ENCODE measurements at regions not wholly inside any gene's neighbourhood (a gene's known extent, or its start where the extent isn't known, plus 50 kb on each side); places are given as distances from the start of the nearest gene placed in this dataset.

GRCh38 chr5:9927106-9927505 is 297.0 kb upstream of the TAS2R1 start:
- no peak overlapping the region for H4K5ac ChIP-seq (ENCODE audit: insufficient read length, low read depth, low read length)
- no peak overlapping the region for H3K27ac Mint-ChIP-seq
- DNase-seq: no peak

More at GRCh38 chr5:9927106-9927505, 297.0 kb upstream of the TAS2R1 start:
- Mint-ChIP-seq H3K27me3 (ENCODE audit: low read depth) (peaks cover 27% of the 10 kb centered on the region), H3K4me1 (peaks cover 21 to 27% of the 10 kb centered on the region in 2 experiments), H3K4me3 (no peak overlapping the region), H3K36me3 (ENCODE audit: insufficient read depth in 1 of 3, low read depth in 3 of 3) (peaks cover 15 to 22% (median 16%) of the 10 kb centered on the region in 3 experiments), H3K9me3 (peaks cover 22% of the 10 kb centered on the region in 2 experiments)
- no CpG with 5 or more reads among the region's 1 CpG for WGBS (ENCODE audit: extremely low coverage, insufficient read length, low lambda C conversion rate)
- no peak overlapping the region for H2AK5ac ChIP-seq (ENCODE audit: insufficient read length, low read length)
- no peak overlapping the region for H3K4me2 ChIP-seq (ENCODE audit: insufficient read depth, insufficient read length, low read length)
- H3K27ac ChIP-seq (ENCODE audit: insufficient read length, low read depth, low read length): no peak overlapping the region
- H3K23ac ChIP-seq (ENCODE audit: insufficient read length, low read depth, low read length): no peak overlapping the region
- no peak for TF ChIP-seq CTCF (conservative IDR thresholded peaks at IDR 0.05)
- no peak overlapping the region for H3K4ac ChIP-seq (ENCODE audit: low read depth, low read length)
- H2AFZ ChIP-seq (ENCODE audit: low read length): no peak overlapping the region
- H3K9ac ChIP-seq (ENCODE audit: extremely low read depth, insufficient read length, low read length): no peak overlapping the region
- no peak overlapping the region for H3K18ac ChIP-seq (ENCODE audit: insufficient read length, low read depth, low read length)
- no peaks in the 10 kb centered on the region for H3K9me3 ChIP-seq (ENCODE audit: control insufficient read depth, low read depth, low read length)
- no peaks in the 10 kb centered on the region for H3K23me2 ChIP-seq (ENCODE audit: insufficient read length, low read depth, low read length, poor library complexity, severe bottlenecking)
- no peak overlapping the region for H4K91ac ChIP-seq (ENCODE audit: insufficient read length, low read depth, low read length)
- H4K20me1 ChIP-seq (ENCODE audit: control insufficient read depth, insufficient read depth, insufficient read length): no peaks in the 10 kb centered on the region
- H3T11ph ChIP-seq (ENCODE audit: low read length): no peak overlapping the region
- H3K56ac ChIP-seq (ENCODE audit: insufficient read length, low read depth, low read length): no peak overlapping the region
- no peak overlapping the region for H2BK120ac ChIP-seq (ENCODE audit: low read depth, low read length, poor library complexity, severe bottlenecking)
- H3K79me2 ChIP-seq (ENCODE audit: insufficient read depth, low read length): no peaks in the 10 kb centered on the region
- no peak overlapping the region for H3K14ac ChIP-seq (ENCODE audit: insufficient read depth, low read length)
- no peak overlapping the region for H2BK20ac ChIP-seq (ENCODE audit: low read depth, low read length, poor library complexity, severe bottlenecking)
- no peaks in the 10 kb centered on the region; the same call in 1 of the 2 replicates for H3K27me3 ChIP-seq (ENCODE audit: insufficient read depth, low read length)
- no peak overlapping the region for H4K8ac ChIP-seq (replicated peaks; ENCODE audit: insufficient read length, low read depth, low read length)
- no peak overlapping the region for H2BK5ac ChIP-seq (ENCODE audit: insufficient read length, low read length)
- H2BK15ac ChIP-seq (ENCODE audit: low read depth, low read length): no peak overlapping the region
- no peak overlapping the region for H2BK12ac ChIP-seq (ENCODE audit: insufficient read length, low read depth, low read length)
- H3K4me1 ChIP-seq (ENCODE audit: insufficient read depth, low read length): peaks cover 6% of the 10 kb centered on the region; the same call in 1 of the 2 replicates
- no peaks in the 10 kb centered on the region for H3K79me1 ChIP-seq (ENCODE audit: insufficient read depth, low read depth, low read length, poor library complexity, severe bottlenecking)
